Subcutaneous abdominal adipose tissue (tissue), 5 donors: ENCODE measurements at regions not wholly inside any gene's neighbourhood (a gene's known extent, or its start where the extent isn't known, plus 50 kb on each side); places are given as distances from the start of the nearest gene placed in this dataset.

Source experiments
- H3K27ac ChIP-seq: one replicate; pipeline ENCODE4 v1.7.0; 2013; ENCODE audit warnings: low read depth, mild to moderate bottlenecking, inconsistent platforms, low read length, moderate library complexity
- H3K27me3 ChIP-seq, 5 donors: one replicate each; pipeline ENCODE4 v1.7.0; 2013; ENCODE audit warnings: low read length in 5 of 5, inconsistent platforms in 1 of 5; ENCODE audit not compliant: control insufficient read depth in 5 of 5, insufficient read depth in 4 of 5
- H3K36me3 ChIP-seq, 5 donors: one replicate each; pipeline ENCODE4 v1.7.0; 2013; ENCODE audit warnings: low read length in 5 of 5; ENCODE audit not compliant: control insufficient read depth in 5 of 5, insufficient read depth in 5 of 5
- H3K4me1 ChIP-seq, 5 donors: one replicate each; pipeline ENCODE4 v1.7.0; 2013; ENCODE audit warnings: low read length in 5 of 5, mild to moderate bottlenecking in 3 of 5, moderate library complexity in 1 of 5; ENCODE audit not compliant: control insufficient read depth in 5 of 5, insufficient read depth in 5 of 5
- H3K4me3 ChIP-seq, 5 donors: one replicate each; pipeline ENCODE4 v1.7.0; 2013; ENCODE audit warnings: low read length in 5 of 5, low read depth in 1 of 5
- H3K9ac ChIP-seq, 5 donors: one replicate each; pipeline ENCODE4 v1.7.0; 2013; ENCODE audit warnings: low read length in 5 of 5, mild to moderate bottlenecking in 4 of 5, moderate library complexity in 3 of 5
- H3K9me3 ChIP-seq, 5 donors: one replicate each; pipeline ENCODE4 v1.7.0; 2013; ENCODE audit warnings: low read length in 5 of 5; ENCODE audit not compliant: control insufficient read depth in 5 of 5
- donor health status: healthy.
- donor health status: healthy.
- donor health status: healthy.
- donor health status: healthy.
- donor health status: healthy.

DNA sequence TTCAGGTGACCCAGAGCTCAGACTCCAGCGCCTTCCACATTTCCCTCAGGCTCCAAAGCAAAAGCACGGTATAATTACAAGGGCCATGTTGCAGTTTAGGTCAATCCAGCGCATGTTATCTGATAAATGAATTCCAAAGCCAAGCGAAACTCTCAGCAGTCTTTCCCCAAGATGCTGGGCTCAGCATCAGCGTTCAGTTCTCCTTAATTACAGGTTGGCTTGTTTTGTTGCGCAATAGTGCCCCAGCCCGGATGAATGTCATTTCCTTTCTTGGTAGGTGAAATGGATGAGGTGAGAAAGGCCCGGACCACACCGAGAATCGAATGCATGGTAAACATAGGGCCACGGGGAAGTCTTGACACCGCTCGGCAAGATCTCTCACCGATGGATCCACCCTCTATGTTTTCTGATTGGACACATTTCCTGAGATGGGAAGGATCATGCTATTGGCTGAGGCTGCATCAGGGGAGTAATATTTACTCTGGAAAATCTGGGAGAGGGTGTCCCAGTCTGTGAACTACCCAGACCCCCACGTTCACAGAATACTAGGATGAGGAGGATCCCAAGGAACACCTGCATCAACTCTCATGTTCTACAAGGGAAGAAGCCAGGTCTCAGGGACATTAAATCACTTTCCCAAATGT lies 221.2 kb upstream of the ANKRD55 start:
- Histone ChIP-seq H3K27ac (no peak overlapping the region), H3K4me1 (peaks cover 0 to 13% (median 11%) of the 10 kb centered on the region in 5 donors), H3K9me3 (no peaks in the 10 kb centered on the region), H3K4me3 (no peak overlapping the region), H3K27me3 (peaks cover 0 to 6% (median 0%) of the 10 kb centered on the region in 5 donors), H3K9ac (no peak overlapping the region), H3K36me3 (no peaks in the 10 kb centered on the region)

DNA sequence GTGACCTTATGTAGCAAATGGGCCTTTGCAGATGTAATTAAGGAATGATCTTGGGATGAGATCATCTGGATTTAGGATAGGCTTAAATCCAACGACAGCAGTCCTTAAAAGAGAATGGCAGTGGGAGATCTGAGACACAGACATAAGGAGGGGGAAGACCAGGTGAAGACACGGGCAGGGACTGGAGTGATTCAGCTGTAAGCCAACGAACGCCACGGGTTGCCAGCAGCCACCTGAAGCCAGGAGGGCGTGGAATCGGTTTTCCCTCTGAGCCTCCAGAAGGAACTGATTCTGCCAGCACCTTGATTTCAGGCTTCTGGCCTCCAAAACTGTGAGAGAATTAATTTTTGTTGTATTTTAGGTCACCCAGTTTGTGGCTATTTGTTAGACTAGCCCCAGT lies 218.6 kb upstream of the ANKRD55 start:
- H3K4me3 ChIP-seq: no peak overlapping the region
- peaks cover 0 to 6% (median 0%) of the 10 kb centered on the region in 5 donors for H3K27me3 ChIP-seq
- H3K36me3 ChIP-seq: no peaks in the 10 kb centered on the region
- H3K9me3 ChIP-seq: no peaks in the 10 kb centered on the region
- H3K9ac ChIP-seq: no peak overlapping the region
- H3K4me1 ChIP-seq: peaks cover 0 to 11% (median 7%) of the 10 kb centered on the region in 5 donors
- H3K27ac ChIP-seq: no peak overlapping the region

GRCh38 chr5:56450766-56451165 lies 217.6 kb upstream of the ANKRD55 start:
- Histone ChIP-seq H3K9ac (no peak overlapping the region), H3K9me3 (no peaks in the 10 kb centered on the region), H3K4me3 (no peak overlapping the region), H3K27ac (no peak overlapping the region), H3K36me3 (no peaks in the 10 kb centered on the region), H3K4me1 (peaks cover 0 to 11% (median 7%) of the 10 kb centered on the region in 5 donors), H3K27me3 (peaks cover 0 to 6% (median 0%) of the 10 kb centered on the region in 5 donors)

- Histone ChIP-seq H3K27ac (no peak overlapping the region), H3K4me3 (no peak overlapping the region), H3K36me3 (no peaks in the 10 kb centered on the region), H3K9ac (no peak overlapping the region), H3K4me1 (peaks cover 0 to 11% (median 7%) of the 10 kb centered on the region in 5 donors), H3K9me3 (no peaks in the 10 kb centered on the region), H3K27me3 (peaks cover 0 to 6% (median 0%) of the 10 kb centered on the region in 5 donors)
Observed at GRCh38 chr5:56449071-56449640, 216.0 kb upstream of the ANKRD55 start.

DNA sequence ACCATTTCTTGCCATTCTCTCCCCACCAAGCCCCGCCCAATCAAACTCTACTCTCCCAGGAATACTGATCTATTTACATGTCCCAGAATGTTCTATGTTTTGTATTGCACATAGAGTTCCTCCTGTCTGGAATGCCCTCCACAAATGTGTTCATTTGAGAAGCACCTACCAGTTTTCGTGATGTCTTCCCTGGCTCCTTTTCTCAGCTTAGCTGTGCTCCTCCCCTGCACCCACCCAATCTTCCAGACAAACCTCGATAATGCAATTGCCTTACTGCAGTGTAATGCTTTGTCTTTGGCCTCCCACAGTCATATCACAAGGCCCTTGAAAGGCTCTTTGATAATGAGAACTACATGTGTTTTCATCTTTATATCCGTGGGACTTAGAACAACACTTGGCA lies 214.5 kb upstream of the ANKRD55 start:
- Histone ChIP-seq H3K4me3 (no peak overlapping the region), H3K36me3 (no peaks in the 10 kb centered on the region), H3K9ac (no peak overlapping the region), H3K4me1 (peaks cover 0 to 11% (median 7%) of the 10 kb centered on the region in 5 donors), H3K9me3 (peaks cover 0 to 3% (median 0%) of the 10 kb centered on the region in 5 donors), H3K27me3 (peaks cover 0 to 6% (median 0%) of the 10 kb centered on the region in 5 donors), H3K27ac (no peak overlapping the region)

DNA sequence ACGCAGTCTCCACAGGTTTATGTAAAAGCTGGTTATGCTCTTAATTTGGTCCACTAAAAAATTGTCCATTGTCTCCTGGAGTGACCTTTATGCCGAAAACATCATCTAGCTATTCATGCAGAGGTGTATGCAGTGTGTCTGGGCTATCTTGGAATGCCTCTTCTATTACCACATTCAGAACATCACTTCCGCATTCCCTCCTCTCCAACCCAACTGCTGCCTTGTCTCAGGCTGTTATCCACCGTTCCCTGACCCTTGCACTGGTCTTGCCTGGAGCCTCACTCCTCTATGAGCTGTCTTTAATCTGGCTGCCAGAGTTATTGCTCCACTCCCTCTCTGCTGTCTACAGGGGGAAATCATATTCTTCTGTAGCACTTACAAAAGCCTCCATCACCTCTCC lies 214.1 kb upstream of the ANKRD55 start:
- peaks cover 0 to 6% (median 0%) of the 10 kb centered on the region in 5 donors for H3K27me3 ChIP-seq
- no peaks in the 10 kb centered on the region for H3K36me3 ChIP-seq
- no peak overlapping the region for H3K27ac ChIP-seq
- peaks cover 0 to 11% (median 7%) of the 10 kb centered on the region in 5 donors for H3K4me1 ChIP-seq
- peaks cover 0 to 3% (median 0%) of the 10 kb centered on the region in 5 donors for H3K9me3 ChIP-seq
- H3K9ac ChIP-seq: no peak overlapping the region
- no peak overlapping the region for H3K4me3 ChIP-seq

DNA sequence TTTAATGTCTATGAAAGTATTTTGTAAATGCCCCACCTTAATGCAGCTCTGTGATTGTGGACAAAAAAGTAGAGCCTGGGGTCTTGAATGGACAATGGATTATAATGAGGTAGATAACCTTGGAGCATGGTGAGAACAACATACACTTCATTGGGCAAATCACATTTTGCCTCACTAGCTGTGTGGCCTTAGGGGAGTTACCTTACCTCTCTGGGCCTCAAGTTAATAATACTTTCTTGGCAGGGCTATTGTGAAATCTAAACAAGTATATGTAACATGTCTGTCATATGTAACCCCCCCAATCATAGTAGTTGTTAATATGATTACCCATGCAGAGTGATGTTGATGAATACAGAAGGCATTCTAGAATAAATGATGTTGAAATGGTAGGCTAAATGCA lies 213.6 kb upstream of the ANKRD55 start:
- H3K4me3 ChIP-seq: no peak overlapping the region
- no peak overlapping the region for H3K9ac ChIP-seq
- H3K27ac ChIP-seq: no peak overlapping the region
- H3K9me3 ChIP-seq: peaks cover 0 to 3% (median 0%) of the 10 kb centered on the region in 5 donors
- H3K27me3 ChIP-seq: peaks cover 0 to 6% (median 0%) of the 10 kb centered on the region in 5 donors
- peaks cover 0 to 11% (median 7%) of the 10 kb centered on the region in 5 donors for H3K4me1 ChIP-seq
- no peaks in the 10 kb centered on the region for H3K36me3 ChIP-seq

- Histone ChIP-seq H3K9me3 (peaks cover 0 to 3% (median 0%) of the 10 kb centered on the region in 5 donors), H3K27ac (no peak overlapping the region), H3K4me1 (peaks cover 0 to 17% (median 7%) of the 10 kb centered on the region in 5 donors), H3K4me3 (no peak overlapping the region), H3K9ac (no peak overlapping the region), H3K36me3 (no peaks in the 10 kb centered on the region), H3K27me3 (no peaks in the 10 kb centered on the region)
Observed at GRCh38 chr5:56443826-56444225, 210.7 kb upstream of the ANKRD55 start.

DNA sequence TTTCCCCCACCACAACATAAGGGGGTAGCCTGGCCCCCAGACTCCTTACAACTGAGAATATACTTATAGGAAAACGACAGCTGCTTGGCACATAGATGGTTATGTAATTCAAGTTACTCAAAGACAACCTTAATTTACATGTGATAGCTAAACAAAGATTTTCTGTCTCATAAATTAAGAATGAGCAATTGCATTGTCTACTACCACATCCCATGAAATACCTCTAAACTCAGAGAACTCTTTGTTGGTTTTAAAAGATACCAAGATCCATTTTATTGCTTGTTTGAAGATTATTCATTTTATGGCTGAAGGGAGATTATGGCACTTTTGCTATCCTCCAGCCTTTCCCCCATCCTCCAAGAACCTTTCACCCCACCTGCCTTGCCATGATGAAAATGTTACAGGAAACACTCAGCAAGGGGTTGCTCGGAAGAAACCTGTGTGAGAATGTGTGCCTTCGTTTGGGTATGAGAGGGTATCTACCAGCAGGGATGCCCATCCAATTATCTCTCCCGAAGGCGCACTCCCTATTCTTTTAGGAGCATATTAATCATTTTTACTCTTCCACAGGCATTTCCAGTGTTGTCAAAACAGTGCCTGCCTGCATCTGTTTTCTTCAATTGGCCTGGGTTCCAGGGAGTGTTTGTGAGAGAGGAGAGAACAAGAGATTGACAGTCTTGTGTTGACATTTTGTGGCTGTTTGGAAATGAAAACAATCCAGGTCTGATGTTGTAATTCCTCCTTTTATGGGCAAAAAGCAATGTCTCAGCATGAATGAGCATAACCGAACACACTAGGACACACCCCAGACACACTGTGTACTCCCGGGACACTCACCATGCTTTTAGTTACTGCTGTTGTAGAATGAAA lies 208.0 kb upstream of the ANKRD55 start:
- peaks cover 0 to 3% (median 0%) of the 10 kb centered on the region in 5 donors for H3K9me3 ChIP-seq
- no peaks in the 10 kb centered on the region for H3K27me3 ChIP-seq
- peaks cover 0 to 6% (median 0%) of the 10 kb centered on the region in 5 donors for H3K4me1 ChIP-seq
- no peaks in the 10 kb centered on the region for H3K36me3 ChIP-seq
- no peak overlapping the region for H3K4me3 ChIP-seq
- no peak overlapping the region for H3K27ac ChIP-seq
- no peak overlapping the region for H3K9ac ChIP-seq

DNA sequence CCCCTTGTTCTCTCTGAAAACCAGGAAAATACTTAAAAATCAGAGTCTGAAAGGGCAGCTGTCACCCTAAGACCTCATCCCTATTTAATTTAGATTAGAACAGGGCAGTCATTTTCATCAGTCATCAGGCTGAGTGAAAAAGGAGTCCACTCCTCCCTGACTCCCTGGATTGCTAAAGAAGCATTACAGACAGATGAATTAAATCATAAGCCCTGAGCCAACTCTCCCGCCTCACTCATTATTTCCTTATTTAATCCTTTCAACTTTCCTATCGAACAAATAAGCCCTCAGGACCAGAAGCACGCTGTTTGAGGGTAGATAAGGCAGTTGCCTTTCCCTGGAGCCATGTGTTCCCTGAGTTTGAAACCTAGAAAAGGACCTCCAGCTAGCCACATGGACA lies 201.9 kb upstream of the ANKRD55 start:
- no peaks in the 10 kb centered on the region for H3K36me3 ChIP-seq
- H3K4me3 ChIP-seq: no peak overlapping the region
- no peaks in the 10 kb centered on the region for H3K9me3 ChIP-seq
- H3K4me1 ChIP-seq: peaks cover 0 to 6% (median 0%) of the 10 kb centered on the region in 5 donors
- H3K9ac ChIP-seq: no peak overlapping the region
- H3K27me3 ChIP-seq: no peaks in the 10 kb centered on the region
- H3K27ac ChIP-seq: no peak overlapping the region
